DND-41 (cell line): ENCODE measurements at regions not wholly inside any gene's neighbourhood (a gene's known extent, or its start where the extent isn't known, plus 50 kb on each side); places are given as distances from the start of the nearest gene placed in this dataset.

Experiments
- ATAC-seq: fragments of 200-7000 bp; cut with Tn5 transposase; 3 replicates; pipeline ENCODE4 v1.9.1; 2021; ENCODE audit warnings: low read depth; ENCODE audit not compliant: insufficient read depth
- DNase-seq: peaks from one replicate; pipeline ENCODE4 v3.0.0-alpha.2; 2020
- H2AFZ ChIP-seq: 2 replicates; pipeline ENCODE4 v1.6.0; 2012; ENCODE audit warnings: low read depth, low read length
- H3K27ac ChIP-seq: 2 replicates; pipeline ENCODE4 v1.5.1; 2012; ENCODE audit warnings: low read length, inconsistent platforms
- H3K27me3 ChIP-seq: fragments of 200-600 bp; sonication (generic); 2 replicates; pipeline ENCODE4 v1.6.0; 2012; ENCODE audit warnings: low read length, mild to moderate bottlenecking, inconsistent platforms; ENCODE audit not compliant: insufficient read depth, poor library complexity
- H3K36me3 ChIP-seq: 2 replicates; pipeline ENCODE4 v1.5.1; 2012; ENCODE audit warnings: low read length, inconsistent platforms; ENCODE audit not compliant: insufficient read depth
- H3K4me1 ChIP-seq: 2 replicates; pipeline ENCODE4 v1.5.1; 2012; ENCODE audit warnings: mild to moderate bottlenecking, low read length; ENCODE audit not compliant: insufficient read depth
- H3K4me2 ChIP-seq: 2 replicates; pipeline ENCODE4 v1.6.0; 2012; ENCODE audit warnings: mild to moderate bottlenecking, moderate library complexity, low read length, inconsistent platforms; ENCODE audit not compliant: insufficient read depth
- H3K4me3 ChIP-seq, 2 experiments: fragments of 200-600 bp in 1 of 2; shearing (Covaris generic) in 1 of 2; 2 replicates each; pipeline ENCODE4 v1.5.1; 2012 to 2016; ENCODE audit warnings: inconsistent platforms in 2 of 2, low read length in 2 of 2, mild to moderate bottlenecking in 2 of 2, low read depth in 1 of 2, moderate library complexity in 1 of 2
- H3K79me2 ChIP-seq: 2 replicates; pipeline ENCODE4 v1.6.0; 2012; ENCODE audit warnings: low read length, inconsistent platforms; ENCODE audit not compliant: insufficient read depth
- H3K9ac ChIP-seq: 2 replicates; pipeline ENCODE4 v1.6.0; 2012; ENCODE audit warnings: low read depth, mild to moderate bottlenecking, inconsistent platforms, low read length, moderate library complexity
- H3K9me3 ChIP-seq: 2 replicates; pipeline ENCODE4 v1.5.1; 2012; ENCODE audit warnings: low read length, moderate library complexity, mild to moderate bottlenecking, inconsistent platforms; ENCODE audit not compliant: insufficient read depth, severe bottlenecking
- H4K20me1 ChIP-seq: 2 replicates; pipeline ENCODE4 v1.6.0; 2012; ENCODE audit warnings: low read length; ENCODE audit not compliant: insufficient read depth
- CTCF ChIP-seq: IDR thresholded peaks from 2 replicates; pipeline ENCODE4 v1.5.1; 2012; ENCODE audit warnings: borderline replicate concordance, low read length, moderate library complexity, mild to moderate bottlenecking; ENCODE audit not compliant: poor library complexity, severe bottlenecking; ENCODE audit errors: extremely low read depth
- EZH2 ChIP-seq: IDR thresholded peaks from 3 replicates; pipeline ENCODE4 v1.6.1; 2012; ENCODE audit warnings: borderline replicate concordance, low read depth, mild to moderate bottlenecking, moderate library complexity, low read length, inconsistent platforms; ENCODE audit not compliant: severe bottlenecking

- DNase-seq: no peak
- no peak for TF ChIP-seq EZH2
- no peak for TF ChIP-seq CTCF
- Histone ChIP-seq H3K27me3 (no peaks in the 10 kb centered on the region), H3K4me1 (0 out of 2 replicates have a peak, but pooled peaks cover 2% of the 10 kb centered on the region), H3K4me3 (no peak overlapping the region), H2AFZ (no peak overlapping the region), H3K9ac (no peak overlapping the region), H3K36me3 (no peaks in the 10 kb centered on the region), H4K20me1 (no peaks in the 10 kb centered on the region), H3K9me3 (no peaks in the 10 kb centered on the region), H3K79me2 (no peaks in the 10 kb centered on the region), H3K27ac (no peak overlapping the region), H3K4me2 (no peak overlapping the region)
- no peak for ATAC-seq
Measured at GRCh38 chr5:111932628-111933027, 175.6 kb upstream of the NREP start.

- H3K27ac ChIP-seq: no peak overlapping the region
Measured at GRCh38 chr5:111932199-111932598, 175.2 kb upstream of the NREP start.

GRCh38 chr5:111931655-111932054, 174.7 kb upstream of the NREP start:
- H3K79me2 ChIP-seq: no peaks in the 10 kb centered on the region
- TF ChIP-seq EZH2 (no peak), CTCF (no peak)
- H2AFZ ChIP-seq: no peak overlapping the region
- H3K9me3 ChIP-seq: no peaks in the 10 kb centered on the region
- ATAC-seq: no peak
- no peak overlapping the region for H3K4me2 ChIP-seq
- H3K27me3 ChIP-seq: no peaks in the 10 kb centered on the region
- no peak for DNase-seq
- no peak overlapping the region for H3K9ac ChIP-seq
- no peaks in the 10 kb centered on the region for H3K36me3 ChIP-seq
- no peaks in the 10 kb centered on the region for H4K20me1 ChIP-seq
- no peak overlapping the region for H3K4me3 ChIP-seq
- H3K27ac ChIP-seq: no peak overlapping the region
- H3K4me1 ChIP-seq: 0 out of 2 replicates have a peak, but pooled peaks cover 2% of the 10 kb centered on the region

More at GRCh38 chr5:111932199-111932598, 175.2 kb upstream of the NREP start:
- no peak for TF ChIP-seq EZH2
- no peak for TF ChIP-seq CTCF
- Histone ChIP-seq H2AFZ (no peak overlapping the region), H4K20me1 (no peaks in the 10 kb centered on the region), H3K9ac (no peak overlapping the region), H3K4me1 (0 out of 2 replicates have a peak, but pooled peaks cover 2% of the 10 kb centered on the region), H3K4me2 (no peak overlapping the region), H3K4me3 (no peak overlapping the region), H3K36me3 (no peaks in the 10 kb centered on the region), H3K79me2 (no peaks in the 10 kb centered on the region), H3K27me3 (no peaks in the 10 kb centered on the region), H3K9me3 (no peaks in the 10 kb centered on the region)
- ATAC-seq (no peak), DNase-seq (no peak)
